Dedifferentiated amniotic fluid mesenchymal stem cell (primary cell): ENCODE measurements at regions not wholly inside any gene's neighbourhood (a gene's known extent, or its start where the extent isn't known, plus 50 kb on each side); places are given as distances from the start of the nearest gene placed in this dataset.

Experiments
- DNase-seq: peaks from one replicate; pipeline ENCODE4 v3.0.0-alpha.2; 2016; ENCODE audit errors: extremely low spot score

- no peak for DNase-seq
Measured at GRCh38 chr18:10033016-10033399, 119.2 kb downstream of the VAPA start.

- no peak for DNase-seq
Measured at GRCh38 chr18:10035281-10035991, 121.6 kb downstream of the VAPA start.

GRCh38 chr18:10036479-10036878, 122.7 kb downstream of the VAPA start:
- no peak for DNase-seq

- no peak for DNase-seq
Measured at GRCh38 chr18:10037181-10037580, 123.4 kb downstream of the VAPA start.

- no peak for DNase-seq
Measured at GRCh38 chr18:10038268-10038667, 124.5 kb downstream of the VAPA start.

GRCh38 chr18:10040287-10041011, 126.6 kb downstream of the VAPA start:
- no peak for DNase-seq

GRCh38 chr18:10041180-10041579, 127.4 kb downstream of the VAPA start:
- DNase-seq, result no peak

- no peak for DNase-seq
Measured at GRCh38 chr18:10042492-10042891, 128.7 kb downstream of the VAPA start.

- no peak for DNase-seq
Measured at GRCh38 chr18:10044054-10044453, 130.2 kb downstream of the VAPA start.

- no peak for DNase-seq
Measured at GRCh38 chr18:10045296-10045891, 131.6 kb downstream of the VAPA start.

- no peak for DNase-seq
Measured at GRCh38 chr18:10046178-10046807, 132.5 kb downstream of the VAPA start.

GRCh38 chr18:10047237-10047636, 133.4 kb downstream of the VAPA start:
- peak; percentile 26 for DNase-seq

- no peak for DNase-seq
Measured at GRCh38 chr18:10049747-10050146, 135.9 kb downstream of the VAPA start.

GRCh38 chr18:10050956-10051355, 137.1 kb downstream of the VAPA start:
- DNase-seq, result no peak

- no peak for DNase-seq
Measured at GRCh38 chr18:10051877-10052631, 138.2 kb downstream of the VAPA start.

GRCh38 chr18:10052871-10053270, 139.1 kb downstream of the VAPA start:
- no peak for DNase-seq

- no peak for DNase-seq
Measured at GRCh38 chr18:10053861-10054260, 140.0 kb downstream of the VAPA start.

GRCh38 chr18:10054366-10054765, 140.6 kb downstream of the VAPA start:
- DNase-seq, result no peak

GRCh38 chr18:10055125-10055750, 141.4 kb downstream of the VAPA start:
- DNase-seq, result no peak

GRCh38 chr18:10056506-10056905, 142.7 kb downstream of the VAPA start:
- no peak for DNase-seq

GRCh38 chr18:10057401-10057893, 143.6 kb downstream of the VAPA start:
- peak; percentile 54 for DNase-seq
